Right lung (tissue), 2 donors: ENCODE measurements at regions not wholly inside any gene's neighbourhood (a gene's known extent, or its start where the extent isn't known, plus 50 kb on each side); places are given as distances from the start of the nearest gene placed in this dataset.
"Not testable (repeated sequence)": the region's sequence is repeated elsewhere in the genome, so short reads cannot be mapped to it uniquely, and the experiment has no call there.

ENCODE experiments used
- DNase-seq, 2 donors: peaks; one replicate each; pipeline ENCODE4 v3.0.0-alpha.2; 2013

GRCh38 chr3:105281989-105282388 lies 84.7 kb upstream of the ALCAM start:
- no peak for DNase-seq

GRCh38 chr3:105284876-105285275 lies 81.8 kb upstream of the ALCAM start:
- no peak for DNase-seq

GRCh38 chr3:105285653-105286241 lies 81.0 kb upstream of the ALCAM start:
- DNase-seq, result no peak

GRCh38 chr3:105293441-105293840 lies 73.3 kb upstream of the ALCAM start:
- DNase-seq, result no peak

- not testable (repeated sequence) for DNase-seq
Measured at GRCh38 chr3:105296182-105296822, 70.4 kb upstream of the ALCAM start.

- no peak for DNase-seq
Measured at GRCh38 chr3:105304487-105304886, 62.2 kb upstream of the ALCAM start.

GRCh38 chr3:105315144-105315543 lies 51.6 kb upstream of the ALCAM start:
- no peak for DNase-seq

- DNase-seq, result no peak
Measured at GRCh38 chr3:105315815-105316214, 50.9 kb upstream of the ALCAM start.

- no peak for DNase-seq
Measured at GRCh38 chr3:105316331-105316730, 50.4 kb upstream of the ALCAM start.
